DOHH2 (cell line): ENCODE measurements at regions not wholly inside any gene's neighbourhood (a gene's known extent, or its start where the extent isn't known, plus 50 kb on each side); places are given as distances from the start of the nearest gene placed in this dataset.

Source experiments
- H3F3A ChIP-seq: fragments of 200-600 bp; sonication (generic), shearing (Covaris generic); 2 replicates; pipeline ENCODE4 v1.6.0; 2016; ENCODE audit warnings: antibody characterized with exemption, mild to moderate bottlenecking; ENCODE audit not compliant: control insufficient read depth, insufficient read depth
- H3K27ac ChIP-seq: fragments of 200-600 bp; sonication (generic); 2 replicates; pipeline ENCODE4 v1.5.1; 2014; ENCODE audit warnings: low read depth, mild to moderate bottlenecking, low read length, moderate library complexity
- H3K27me3 ChIP-seq: fragments of 200-600 bp; sonication (generic); 2 replicates; pipeline ENCODE4 v1.6.1; 2014; ENCODE audit warnings: mild to moderate bottlenecking, low read length, mixed read lengths; ENCODE audit not compliant: control insufficient read depth
- H3K36me3 ChIP-seq: fragments of 200-600 bp; sonication (generic); 2 replicates; pipeline ENCODE4 v1.6.1; 2014; ENCODE audit warnings: mild to moderate bottlenecking, low read length, moderate library complexity, mixed read lengths; ENCODE audit not compliant: control insufficient read depth
- H3K4me1 ChIP-seq: fragments of 200-600 bp; sonication (generic); 2 replicates; pipeline ENCODE4 v1.6.1; 2014; ENCODE audit warnings: mild to moderate bottlenecking, low read length, mixed read lengths; ENCODE audit not compliant: control insufficient read depth
- H3K4me2 ChIP-seq: fragments of 200-600 bp; sonication (generic); 2 replicates; pipeline ENCODE4 v1.6.0; 2014; ENCODE audit warnings: mild to moderate bottlenecking, low read length, moderate library complexity
- H3K4me3 ChIP-seq: fragments of 200-600 bp; sonication (generic); 2 replicates; pipeline ENCODE4 v1.5.1; 2014; ENCODE audit warnings: mild to moderate bottlenecking, low read length, mixed read lengths
- H3K79me2 ChIP-seq: fragments of 200-600 bp; sonication (generic); 2 replicates; pipeline ENCODE4 v1.6.1; 2014; ENCODE audit warnings: mild to moderate bottlenecking, low read length, mixed read lengths; ENCODE audit not compliant: control insufficient read depth
- H3K9me2 ChIP-seq: fragments of 200-600 bp; sonication (generic); replicated peaks from 2 replicates; pipeline ENCODE4 v1.6.1; 2014; ENCODE audit warnings: mild to moderate bottlenecking, low read length, mixed read lengths; ENCODE audit not compliant: control insufficient read depth
- H3K9me3 ChIP-seq: fragments of 200-600 bp; sonication (generic); 2 replicates; pipeline ENCODE4 v1.6.1; 2014; ENCODE audit warnings: antibody characterized with exemption, low read length, mixed read lengths; ENCODE audit not compliant: control insufficient read depth, insufficient read depth
- H4K20me1 ChIP-seq: fragments of 200-600 bp; sonication (generic); 2 replicates; pipeline ENCODE4 v1.6.0; 2014; ENCODE audit warnings: low read depth, mild to moderate bottlenecking, antibody characterized with exemption, low read length, moderate library complexity; ENCODE audit not compliant: control insufficient read depth, insufficient read depth
- EZH2phosphoT487 ChIP-seq: fragments of 200-600 bp; sonication (generic); IDR thresholded peaks from 2 replicates; pipeline ENCODE4 v1.6.1; 2017; ENCODE audit warnings: borderline replicate concordance, mild to moderate bottlenecking, antibody characterized with exemption, low read length, moderate library complexity, mixed read lengths
- TF ChIP-seq, protein P1 (sequence below): fragments of 200-600 bp; sonication (generic); IDR thresholded peaks from one replicate; pipeline ENCODE4 v1.5.1; 2014; ENCODE audit warnings: antibody characterized with exemption, mild to moderate bottlenecking, low read depth, low read length; ENCODE audit not compliant: poor library complexity, severe bottlenecking

DNA sequence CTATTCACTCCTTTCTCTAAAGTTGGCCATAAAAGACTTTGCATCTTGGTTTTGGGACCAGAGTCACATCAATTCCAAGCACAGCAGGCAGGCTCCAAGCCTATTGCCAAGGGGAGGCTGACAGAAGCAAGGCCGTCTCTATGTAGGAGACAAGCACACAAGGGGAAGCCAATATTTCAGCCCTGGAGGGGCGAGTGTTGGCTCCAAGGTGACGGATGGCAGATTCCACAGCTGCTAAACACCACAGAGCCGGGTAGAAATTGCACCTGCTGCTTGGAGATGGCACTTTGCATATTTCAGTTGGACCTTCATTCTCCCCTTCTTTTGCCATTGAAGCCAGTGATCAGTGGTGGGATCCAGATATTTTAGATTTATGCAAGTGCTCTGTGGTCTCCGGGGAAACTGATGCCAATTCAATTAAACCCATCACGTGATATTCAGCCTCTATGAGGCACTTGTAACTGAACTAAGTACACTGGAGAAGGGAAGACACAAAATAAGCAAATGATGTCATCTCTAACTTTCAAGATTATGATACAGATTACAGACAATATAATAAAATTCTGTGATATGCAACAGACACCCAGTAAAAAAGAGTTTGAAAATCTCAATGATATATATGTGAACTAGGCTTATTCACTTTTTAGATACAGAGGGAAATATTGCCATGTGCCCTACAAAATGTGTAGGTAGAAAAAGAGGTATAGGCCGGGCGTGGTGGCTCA is 102.8 kb upstream of the GREM2 start:
- no peaks in the 10 kb centered on the region for H3F3A ChIP-seq
- no peaks in the 10 kb centered on the region for H3K36me3 ChIP-seq
- H3K4me2 ChIP-seq = no peak overlapping the region
- no peaks in the 10 kb centered on the region for H3K79me2 ChIP-seq
- no peak for TF ChIP-seq EZH2phosphoT487
- TF ChIP-seq, protein P1, sequence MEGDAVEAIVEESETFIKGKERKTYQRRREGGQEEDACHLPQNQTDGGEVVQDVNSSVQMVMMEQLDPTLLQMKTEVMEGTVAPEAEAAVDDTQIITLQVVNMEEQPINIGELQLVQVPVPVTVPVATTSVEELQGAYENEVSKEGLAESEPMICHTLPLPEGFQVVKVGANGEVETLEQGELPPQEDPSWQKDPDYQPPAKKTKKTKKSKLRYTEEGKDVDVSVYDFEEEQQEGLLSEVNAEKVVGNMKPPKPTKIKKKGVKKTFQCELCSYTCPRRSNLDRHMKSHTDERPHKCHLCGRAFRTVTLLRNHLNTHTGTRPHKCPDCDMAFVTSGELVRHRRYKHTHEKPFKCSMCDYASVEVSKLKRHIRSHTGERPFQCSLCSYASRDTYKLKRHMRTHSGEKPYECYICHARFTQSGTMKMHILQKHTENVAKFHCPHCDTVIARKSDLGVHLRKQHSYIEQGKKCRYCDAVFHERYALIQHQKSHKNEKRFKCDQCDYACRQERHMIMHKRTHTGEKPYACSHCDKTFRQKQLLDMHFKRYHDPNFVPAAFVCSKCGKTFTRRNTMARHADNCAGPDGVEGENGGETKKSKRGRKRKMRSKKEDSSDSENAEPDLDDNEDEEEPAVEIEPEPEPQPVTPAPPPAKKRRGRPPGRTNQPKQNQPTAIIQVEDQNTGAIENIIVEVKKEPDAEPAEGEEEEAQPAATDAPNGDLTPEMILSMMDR = no peak
- no peaks in the 10 kb centered on the region for H4K20me1 ChIP-seq
- H3K4me3 ChIP-seq = no peak overlapping the region
- no peaks in the 10 kb centered on the region for H3K9me2 ChIP-seq
- H3K27me3 ChIP-seq = no peaks in the 10 kb centered on the region
- H3K4me1 ChIP-seq = no peaks in the 10 kb centered on the region
- no peaks in the 10 kb centered on the region for H3K9me3 ChIP-seq
- H3K27ac ChIP-seq = no peak overlapping the region

DNA sequence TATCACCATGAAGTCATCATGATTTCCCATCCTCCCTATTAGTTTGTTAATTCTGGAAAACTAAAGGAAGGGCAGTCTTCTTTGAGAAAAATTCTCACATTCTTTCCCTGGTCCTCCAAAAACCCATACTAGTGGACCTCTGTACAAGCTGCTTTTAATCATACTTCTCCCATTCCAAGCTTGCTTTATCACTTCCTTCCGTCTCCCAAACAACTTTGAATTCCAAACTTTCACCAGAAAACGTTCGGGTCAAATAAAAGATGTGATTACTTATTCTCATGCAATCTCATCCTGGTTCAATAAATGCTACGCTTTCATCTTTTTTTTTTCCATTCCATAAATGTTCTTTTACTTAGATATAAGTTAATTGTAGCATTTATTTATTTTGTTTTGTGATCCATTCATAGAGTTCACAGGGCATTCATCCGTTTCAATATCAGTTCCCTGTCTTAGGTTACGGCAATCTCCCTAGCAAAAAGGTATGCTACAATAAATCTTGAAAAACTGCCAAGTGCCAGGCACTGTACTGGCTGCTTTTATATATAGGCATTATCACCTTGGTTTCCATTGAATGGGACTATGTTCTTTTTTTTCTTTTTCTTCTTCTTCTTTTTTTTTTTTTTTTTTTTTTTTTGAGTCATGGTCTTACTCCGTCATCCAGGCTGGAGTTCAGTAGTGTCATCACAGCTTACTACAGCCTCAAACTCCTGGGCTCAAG is 100.2 kb upstream of the GREM2 start:
- Histone ChIP-seq H3F3A (no peaks in the 10 kb centered on the region), H3K36me3 (no peaks in the 10 kb centered on the region), H3K79me2 (no peaks in the 10 kb centered on the region), H3K27ac (no peak overlapping the region), H3K9me3 (no peaks in the 10 kb centered on the region), H3K4me3 (no peak overlapping the region), H4K20me1 (no peaks in the 10 kb centered on the region), H3K9me2 (no peaks in the 10 kb centered on the region), H3K27me3 (0 out of 2 replicates have a peak, but pooled peaks cover 4% of the 10 kb centered on the region), H3K4me2 (no peak overlapping the region), H3K4me1 (no peaks in the 10 kb centered on the region)
- no peak for TF ChIP-seq EZH2phosphoT487
- TF ChIP-seq, protein P1 = no peak

- Histone ChIP-seq H3K9me2 (no peaks in the 10 kb centered on the region), H3K4me2 (no peak overlapping the region), H3K4me1 (no peaks in the 10 kb centered on the region), H3K79me2 (no peaks in the 10 kb centered on the region), H3K9me3 (no peaks in the 10 kb centered on the region), H3F3A (no peaks in the 10 kb centered on the region), H3K27me3 (0 out of 2 replicates have a peak, but pooled peaks cover 4% of the 10 kb centered on the region), H4K20me1 (no peaks in the 10 kb centered on the region), H3K36me3 (no peaks in the 10 kb centered on the region), H3K4me3 (no peak overlapping the region), H3K27ac (no peak overlapping the region)
- no peak for TF ChIP-seq EZH2phosphoT487
- TF ChIP-seq, protein P1 = no peak
Observed at GRCh38 chr1:240711020-240711419, 99.1 kb upstream of the GREM2 start.
